GM13977 (cell line): ENCODE measurements at regions not wholly inside any gene's neighbourhood (a gene's known extent, or its start where the extent isn't known, plus 50 kb on each side); places are given as distances from the start of the nearest gene placed in this dataset.

Experiments used
- DNase-seq: peaks from one replicate; pipeline ENCODE4 v3.0.0; 2012; ENCODE audit warnings: low spot score
- CTCF ChIP-seq: IDR thresholded peaks from 2 replicates; pipeline ENCODE4 v1.5.1; 2012; ENCODE audit warnings: mild to moderate bottlenecking, control low read depth; ENCODE audit not compliant: insufficient read depth; ENCODE audit errors: extremely low read depth, missing control alignments
- in situ Hi-C: fragments of 300-500 bp; cut with MboI; formaldehyde crosslinking; loops from one replicate; pipeline ENCODE4 v1.12.0; 2022; ENCODE audit warnings: low sequenced_read_pairs, low pct_unique_long_range_greater_than_20kb, mixed read lengths, inconsistent platforms; ENCODE audit not compliant: unreplicated experiment

- TF ChIP-seq CTCF = no peak
- in situ Hi-C loops = no loop called here
- no peak for DNase-seq
Measured at GRCh38 chr15:29910068-29910467, 87.8 kb upstream of the TJP1 start.

- no peak for DNase-seq
- no peak for TF ChIP-seq CTCF
- in situ Hi-C loops = no loop called here
Measured at GRCh38 chr15:29904757-29905417, 82.6 kb upstream of the TJP1 start.

GRCh38 chr15:29903785-29904464 is 81.7 kb upstream of the TJP1 start:
- in situ Hi-C loops = no loop called here
- no peak for TF ChIP-seq CTCF
- no peak for DNase-seq

- no peak for TF ChIP-seq CTCF
- DNase-seq = no peak
- in situ Hi-C loops = no loop called here
Measured at GRCh38 chr15:29903028-29903427, 80.8 kb upstream of the TJP1 start.

DNA sequence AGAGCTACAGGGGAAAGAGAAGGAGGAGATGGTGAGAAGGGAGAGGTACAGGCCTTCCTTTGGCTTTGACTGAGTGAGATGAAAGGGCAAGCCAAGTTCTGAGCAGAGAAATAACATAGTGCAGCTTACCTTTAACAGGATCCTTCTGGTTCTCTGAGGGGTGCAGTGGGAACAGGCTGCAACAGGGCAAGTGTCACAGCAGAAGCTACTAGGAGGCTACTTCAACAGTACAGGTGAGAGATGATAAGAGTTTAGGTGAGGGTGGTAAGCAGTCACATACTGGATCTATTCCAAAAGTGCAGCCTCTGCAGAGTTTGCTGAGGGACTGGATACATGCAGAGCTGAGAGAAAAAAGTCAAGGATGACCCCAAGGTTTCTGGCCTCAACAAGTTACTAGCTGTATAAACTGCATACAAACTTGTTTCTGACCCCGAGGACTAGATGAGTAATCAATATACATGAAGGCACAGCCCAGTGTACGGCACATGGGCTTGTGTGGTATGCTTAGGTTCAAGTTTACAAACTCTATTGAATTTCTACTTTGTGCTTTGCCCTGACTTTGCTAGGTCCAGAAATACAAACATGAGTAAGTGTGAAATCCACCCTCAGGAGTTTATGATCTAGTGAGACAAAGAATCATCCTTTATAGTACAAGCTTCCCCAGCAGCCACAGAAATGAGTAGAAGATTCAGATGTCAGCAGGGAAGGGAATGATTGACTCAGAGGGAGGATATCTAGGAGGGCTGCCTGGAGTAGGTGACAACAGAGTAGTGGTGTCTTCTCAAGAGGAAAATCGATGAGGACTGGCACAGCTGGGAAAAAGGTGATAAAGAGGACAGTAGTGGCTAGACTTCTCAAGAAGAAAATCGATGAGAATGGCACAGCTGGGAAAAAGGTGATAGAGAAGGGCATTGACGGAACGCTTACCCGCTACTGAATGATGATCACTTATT is 78.2 kb upstream of the TJP1 start:
- DNase-seq = no peak
- TF ChIP-seq CTCF = no peak
- in situ Hi-C loops = no loop called here

GRCh38 chr15:29896062-29896461 is 73.8 kb upstream of the TJP1 start:
- in situ Hi-C loops = no loop called here
- no peak for DNase-seq
- no peak for TF ChIP-seq CTCF
